ENCODE measurements at regions not wholly inside any gene's neighbourhood (a gene's known extent, or its start where the extent isn't known, plus 50 kb on each side); places are given as distances from the start of the nearest gene placed in this dataset.

GRCh38 chr21:41689289-41689583, 77.6 kb downstream of the RIPK4 start:
- DNase-seq (no peak), ATAC-seq (no peak)
- no peaks in the 10 kb centered on the region for H3K36me3 Mint-ChIP-seq
- no peaks in the 10 kb centered on the region for H3K9me3 Mint-ChIP-seq (ENCODE audit: low read depth)
- H3K4me3 Mint-ChIP-seq = no peak overlapping the region
- CTCF ChIA-PET = interaction anchor here (0.7 kb wide), 1 partner anchor 137 kb away, joined by 3 read pairs; no protein-coding TSS in a partner anchor
- peaks cover 10% of the 10 kb centered on the region for H3K27me3 Mint-ChIP-seq
- no peaks in the 10 kb centered on the region for H3K4me1 Mint-ChIP-seq
- no peak overlapping the region for H3K27ac Mint-ChIP-seq

- peaks cover 6% of the 10 kb centered on the region for H3K27me3 Mint-ChIP-seq
- no peaks in the 10 kb centered on the region for H3K4me1 Mint-ChIP-seq
- CTCF ChIA-PET = no interaction called here
- no peaks in the 10 kb centered on the region for H3K9me3 Mint-ChIP-seq (ENCODE audit: low read depth)
- H3K27ac Mint-ChIP-seq = no peak overlapping the region
- DNase-seq (no peak), ATAC-seq (no peak)
- H3K36me3 Mint-ChIP-seq = no peaks in the 10 kb centered on the region
- no peak overlapping the region for H3K4me3 Mint-ChIP-seq
Measured at GRCh38 chr21:41687633-41688032, 79.2 kb downstream of the RIPK4 start.

- CTCF ChIA-PET = no interaction called here
- no peaks in the 10 kb centered on the region for H3K4me1 Mint-ChIP-seq
- no peaks in the 10 kb centered on the region for H3K9me3 Mint-ChIP-seq (ENCODE audit: low read depth)
- no peak overlapping the region for H3K4me3 Mint-ChIP-seq
- no peaks in the 10 kb centered on the region for H3K36me3 Mint-ChIP-seq
- ATAC-seq (no peak), DNase-seq (no peak)
- no peak overlapping the region for H3K27ac Mint-ChIP-seq
- peaks cover 6% of the 10 kb centered on the region for H3K27me3 Mint-ChIP-seq
Measured at GRCh38 chr21:41686664-41687063, 80.2 kb downstream of the RIPK4 start.

- Mint-ChIP-seq H3K27ac (no peak overlapping the region), H3K27me3 (no peaks in the 10 kb centered on the region), H3K9me3 (ENCODE audit: low read depth) (no peaks in the 10 kb centered on the region), H3K4me1 (no peaks in the 10 kb centered on the region), H3K4me3 (no peak overlapping the region), H3K36me3 (no peaks in the 10 kb centered on the region)
- DNase-seq (no peak), ATAC-seq (no peak)
- CTCF ChIA-PET = no interaction called here
Measured at GRCh38 chr21:41685511-41686149, 81.2 kb downstream of the RIPK4 start.

- CTCF ChIA-PET = no interaction called here
- ATAC-seq (no peak), DNase-seq (no peak)
- no peaks in the 10 kb centered on the region for H3K36me3 Mint-ChIP-seq
- no peaks in the 10 kb centered on the region for H3K9me3 Mint-ChIP-seq (ENCODE audit: low read depth)
- no peaks in the 10 kb centered on the region for H3K4me1 Mint-ChIP-seq
- H3K27ac Mint-ChIP-seq = no peak overlapping the region
- H3K4me3 Mint-ChIP-seq = no peak overlapping the region
- no peaks in the 10 kb centered on the region for H3K27me3 Mint-ChIP-seq
Measured at GRCh38 chr21:41684381-41685245, 82.2 kb downstream of the RIPK4 start.

GRCh38 chr21:41683815-41684214, 83.0 kb downstream of the RIPK4 start:
- no peak for DNase-seq
- H3K4me3 Mint-ChIP-seq = no peak overlapping the region
- CTCF ChIA-PET = no interaction called here
- no peaks in the 10 kb centered on the region for H3K4me1 Mint-ChIP-seq
- H3K27me3 Mint-ChIP-seq = no peaks in the 10 kb centered on the region
- H3K36me3 Mint-ChIP-seq = no peaks in the 10 kb centered on the region
- ATAC-seq = no peak
- H3K27ac Mint-ChIP-seq = no peak overlapping the region
- H3K9me3 Mint-ChIP-seq (ENCODE audit: low read depth) = no peaks in the 10 kb centered on the region

- DNase-seq (no peak), ATAC-seq (no peak)
- H3K27ac Mint-ChIP-seq = no peak overlapping the region
- H3K4me3 Mint-ChIP-seq = no peak overlapping the region
- no peaks in the 10 kb centered on the region for H3K9me3 Mint-ChIP-seq (ENCODE audit: low read depth)
- CTCF ChIA-PET = no interaction called here
- no peaks in the 10 kb centered on the region for H3K36me3 Mint-ChIP-seq
- H3K27me3 Mint-ChIP-seq = peaks cover 2% of the 10 kb centered on the region
- no peaks in the 10 kb centered on the region for H3K4me1 Mint-ChIP-seq
Measured at GRCh38 chr21:41682719-41683179, 84.1 kb downstream of the RIPK4 start.

GRCh38 chr21:41681939-41682718, 84.7 kb downstream of the RIPK4 start:
- peaks cover 5% of the 10 kb centered on the region for H3K27me3 Mint-ChIP-seq
- no peaks in the 10 kb centered on the region for H3K9me3 Mint-ChIP-seq (ENCODE audit: low read depth)
- no peaks in the 10 kb centered on the region for H3K36me3 Mint-ChIP-seq
- no peak overlapping the region for H3K4me3 Mint-ChIP-seq
- ATAC-seq (no peak), DNase-seq (no peak)
- CTCF ChIA-PET = no interaction called here
- no peaks in the 10 kb centered on the region for H3K4me1 Mint-ChIP-seq
- H3K27ac Mint-ChIP-seq = no peak overlapping the region

- H3K27ac Mint-ChIP-seq = no peak overlapping the region
- no peaks in the 10 kb centered on the region for H3K4me1 Mint-ChIP-seq
- H3K36me3 Mint-ChIP-seq = no peaks in the 10 kb centered on the region
- ATAC-seq (no peak), DNase-seq (no peak)
- peaks cover 6% of the 10 kb centered on the region for H3K27me3 Mint-ChIP-seq
- CTCF ChIA-PET = no interaction called here
- H3K9me3 Mint-ChIP-seq (ENCODE audit: low read depth) = no peaks in the 10 kb centered on the region
- H3K4me3 Mint-ChIP-seq = no peak overlapping the region
Measured at GRCh38 chr21:41681348-41681801, 85.5 kb downstream of the RIPK4 start.

GRCh38 chr21:41680444-41681347, 86.2 kb downstream of the RIPK4 start:
- no peaks in the 10 kb centered on the region for H3K36me3 Mint-ChIP-seq
- DNase-seq (no peak), ATAC-seq (no peak)
- H3K27me3 Mint-ChIP-seq = peaks cover 11% of the 10 kb centered on the region
- H3K9me3 Mint-ChIP-seq (ENCODE audit: low read depth) = no peaks in the 10 kb centered on the region
- CTCF ChIA-PET = interaction anchor here (1.3 kb wide), 1 partner anchor 13 kb away, joined by 3 read pairs; no protein-coding TSS in a partner anchor
- H3K4me3 Mint-ChIP-seq = no peak overlapping the region
- H3K4me1 Mint-ChIP-seq = no peaks in the 10 kb centered on the region
- H3K27ac Mint-ChIP-seq = no peak overlapping the region

- no peaks in the 10 kb centered on the region for H3K4me1 Mint-ChIP-seq
- no peaks in the 10 kb centered on the region for H3K36me3 Mint-ChIP-seq
- H3K27ac Mint-ChIP-seq = no peak overlapping the region
- H3K4me3 Mint-ChIP-seq = no peak overlapping the region
- no peak for DNase-seq
- CTCF ChIA-PET = interaction anchor here (0.6 kb wide), 1 partner anchor 107 kb away, joined by 3 read pairs; no protein-coding TSS in a partner anchor
- peaks cover 17% of the 10 kb centered on the region for H3K27me3 Mint-ChIP-seq
- no peaks in the 10 kb centered on the region for H3K9me3 Mint-ChIP-seq (ENCODE audit: low read depth)
- no peak for ATAC-seq
Measured at GRCh38 chr21:41678924-41679318, 87.9 kb downstream of the RIPK4 start.

GRCh38 chr21:41678016-41678923, 88.6 kb downstream of the RIPK4 start:
- peaks cover 20% of the 10 kb centered on the region for H3K27me3 Mint-ChIP-seq
- CTCF ChIA-PET = no interaction called here
- H3K4me3 Mint-ChIP-seq = no peak overlapping the region
- no peaks in the 10 kb centered on the region for H3K36me3 Mint-ChIP-seq
- H3K4me1 Mint-ChIP-seq = no peaks in the 10 kb centered on the region
- H3K27ac Mint-ChIP-seq = no peak overlapping the region
- H3K9me3 Mint-ChIP-seq (ENCODE audit: low read depth) = no peaks in the 10 kb centered on the region
- no peak for DNase-seq
- ATAC-seq = no peak
